Inflammatory macrophage treated with lipopolysaccharide for 4 hours (primary cell): ENCODE measurements at regions not wholly inside any gene's neighbourhood (a gene's known extent, or its start where the extent isn't known, plus 50 kb on each side); places are given as distances from the start of the nearest gene placed in this dataset.
A peak's percentile ranks its signal among the peaks of the same experiment; 100 is the strongest.

ENCODE experiments used
- DNase-seq: peaks from one replicate; pipeline ENCODE4 v3.0.0-alpha.2; 2020

- DNase-seq, result no peak
These were observed 202.1 kb downstream of the SEC23A start for GRCh38 chr14:38900887-38901286.

DNA sequence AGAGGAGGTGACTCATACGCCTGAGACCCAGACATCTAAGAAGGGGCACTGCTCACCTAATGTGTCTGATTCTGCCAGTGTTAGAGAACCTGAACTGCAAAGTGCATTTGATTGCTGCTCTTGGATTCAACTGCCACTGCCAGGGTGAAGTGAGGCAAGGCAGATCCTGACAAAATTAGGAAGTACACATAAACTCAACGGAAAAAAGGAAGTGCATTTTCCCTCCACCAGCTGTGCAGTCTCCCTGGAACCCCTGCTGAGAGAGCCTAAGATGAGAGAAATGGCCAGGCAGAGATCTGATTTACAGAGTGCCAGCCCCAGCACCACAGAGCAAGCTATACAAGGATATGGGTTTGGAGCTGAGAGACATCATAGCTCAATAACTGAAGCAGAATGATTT lies 215.3 kb downstream of the SEC23A start:
- no peak for DNase-seq

GRCh38 chr14:38884109-38884508 lies 218.9 kb downstream of the SEC23A start:
- DNase-seq, result no peak

DNA sequence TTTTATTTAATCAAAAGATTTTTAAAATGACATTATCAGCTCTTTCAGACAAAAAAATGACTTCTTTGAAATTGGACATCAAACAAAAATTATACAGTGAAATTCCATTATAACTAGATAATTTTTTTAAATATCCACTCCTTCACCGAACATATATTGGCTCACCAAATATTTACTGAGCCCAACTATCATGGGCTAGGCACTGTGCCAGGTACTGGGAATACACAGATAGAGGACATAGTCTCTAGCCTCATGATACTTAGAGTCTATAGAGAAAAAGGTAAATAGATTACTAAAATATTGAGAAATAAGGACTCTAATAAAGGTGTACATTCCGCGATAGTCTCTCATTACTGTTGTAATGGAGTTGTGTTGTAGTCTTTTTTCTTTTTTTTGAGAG lies 219.9 kb downstream of the SEC23A start:
- DNase-seq, result no peak

- no peak for DNase-seq
These were observed 220.5 kb downstream of the SEC23A start for GRCh38 chr14:38882533-38882932.

- DNase-seq, result peak; percentile 41
These were observed 222.2 kb downstream of the SEC23A start for GRCh38 chr14:38880643-38881524.

GRCh38 chr14:38877744-38878388 lies 225.2 kb downstream of the SEC23A start:
- DNase-seq, result no peak

GRCh38 chr14:38874721-38875120 lies 228.3 kb downstream of the SEC23A start:
- peak; percentile 19 for DNase-seq

GRCh38 chr14:38873941-38874612 lies 229.0 kb downstream of the SEC23A start:
- peak; percentile 63 for DNase-seq

- no peak for DNase-seq
These were observed 232.7 kb downstream of the SEC23A start for GRCh38 chr14:38870296-38870836.

GRCh38 chr14:38868399-38869290 lies 234.4 kb downstream of the SEC23A start:
- no peak for DNase-seq

DNA sequence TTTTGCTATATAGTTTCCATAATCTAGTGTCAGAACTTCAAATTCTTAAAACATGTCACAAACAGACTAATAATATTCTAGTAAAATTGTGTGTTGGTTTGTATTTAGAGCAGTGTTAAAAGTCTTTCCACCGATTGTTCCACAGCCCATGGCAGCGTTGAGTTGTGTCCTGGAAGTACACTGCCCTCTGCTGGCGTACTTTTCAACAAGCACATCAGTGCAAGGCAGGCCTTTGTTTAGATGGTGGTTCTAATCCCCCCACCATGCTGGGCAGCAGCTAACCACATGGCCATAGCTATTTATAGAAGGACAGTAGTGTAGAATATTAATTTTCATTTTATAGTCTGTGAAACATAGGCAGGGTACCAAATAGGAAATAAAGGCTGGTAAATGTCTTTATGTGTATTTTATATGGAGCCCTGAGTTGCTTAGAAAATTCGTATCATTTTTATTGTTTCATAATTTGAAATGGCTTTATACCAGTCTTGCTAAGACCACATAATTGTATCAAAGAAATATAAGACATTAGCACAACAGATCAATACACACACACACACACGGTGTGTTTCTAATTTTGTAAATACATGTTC lies 235.4 kb downstream of the SEC23A start:
- peak; percentile 61 for DNase-seq

- DNase-seq, result no peak
These were observed 236.6 kb downstream of the SEC23A start for GRCh38 chr14:38866461-38866860.

DNA sequence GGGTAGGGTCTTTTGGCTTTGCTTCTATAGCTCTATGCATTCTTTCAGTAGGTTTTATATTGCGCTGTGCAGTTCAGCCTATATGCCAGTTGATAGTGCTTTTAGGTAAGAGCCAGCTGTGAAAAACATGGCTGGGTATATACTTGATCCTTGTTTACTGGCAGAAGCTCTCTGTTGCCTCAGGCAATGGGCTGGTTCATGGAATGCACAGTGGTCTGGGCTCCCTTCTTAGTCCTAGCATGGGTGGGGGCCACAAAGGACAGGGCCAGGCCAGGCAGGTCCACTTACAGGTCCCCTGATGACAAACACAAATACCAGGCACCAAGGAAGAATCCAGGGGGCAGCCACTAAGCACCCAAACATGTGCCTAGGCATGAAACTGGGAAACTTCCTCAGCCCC lies 240.7 kb downstream of the SEC23A start:
- no peak for DNase-seq

DNA sequence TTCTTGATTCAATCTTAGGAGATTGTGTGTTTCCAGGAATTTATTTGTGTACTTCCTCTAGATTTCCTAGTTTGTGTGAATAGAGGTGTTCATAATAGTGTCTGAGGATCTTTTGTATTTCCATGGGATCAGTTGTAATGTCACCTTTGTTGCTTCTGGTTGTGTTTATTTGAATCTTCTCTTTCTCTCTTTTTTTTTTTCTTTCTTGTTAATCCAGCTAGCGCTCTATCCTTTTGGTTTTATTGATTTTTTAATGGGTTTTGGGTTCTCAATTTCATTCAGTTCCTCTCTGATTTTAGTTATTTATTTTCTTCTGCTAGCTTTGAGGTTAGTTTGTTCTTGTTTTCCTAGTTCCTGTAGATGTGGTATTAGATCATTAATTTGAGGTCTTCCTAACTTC lies 242.5 kb downstream of the SEC23A start:
- no peak for DNase-seq

DNA sequence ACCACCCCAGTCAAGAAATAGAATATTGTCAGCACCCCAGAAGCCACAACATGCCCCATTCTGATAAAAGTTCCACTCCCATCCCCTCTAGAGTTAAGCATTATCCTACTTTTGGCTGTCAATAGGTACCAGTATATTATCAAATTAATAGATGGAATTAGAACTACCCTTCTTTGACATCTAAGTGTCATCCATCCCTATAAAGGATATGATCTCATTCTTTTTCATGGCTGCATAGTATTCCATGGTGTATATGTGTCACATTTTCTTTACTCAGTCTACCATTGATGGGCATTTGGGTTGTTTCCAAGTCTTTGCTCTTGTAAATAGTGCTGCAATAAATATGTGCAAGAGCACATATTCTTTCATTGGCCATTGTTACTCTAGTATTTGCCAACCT lies 246.2 kb downstream of the SEC23A start:
- no peak for DNase-seq

DNA sequence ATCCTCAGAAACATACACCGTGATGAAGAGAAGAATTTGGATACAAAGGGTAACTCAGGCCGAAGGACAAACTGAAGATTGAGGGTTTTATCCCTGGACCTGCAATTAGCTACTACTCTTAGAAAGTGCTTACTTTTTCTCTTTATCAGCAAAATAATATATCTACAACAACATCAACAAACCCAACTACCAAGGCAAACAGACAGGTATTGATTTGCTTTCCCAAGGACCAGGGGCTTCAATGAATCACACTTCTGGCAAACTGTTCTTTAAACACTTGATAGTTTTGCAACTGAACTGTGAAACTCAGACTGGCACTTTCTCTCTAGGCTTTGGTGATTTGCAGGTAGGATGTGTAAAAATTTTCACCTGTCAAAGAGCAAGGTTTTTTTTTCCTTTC lies 247.5 kb downstream of the SEC23A start:
- DNase-seq, result no peak

DNA sequence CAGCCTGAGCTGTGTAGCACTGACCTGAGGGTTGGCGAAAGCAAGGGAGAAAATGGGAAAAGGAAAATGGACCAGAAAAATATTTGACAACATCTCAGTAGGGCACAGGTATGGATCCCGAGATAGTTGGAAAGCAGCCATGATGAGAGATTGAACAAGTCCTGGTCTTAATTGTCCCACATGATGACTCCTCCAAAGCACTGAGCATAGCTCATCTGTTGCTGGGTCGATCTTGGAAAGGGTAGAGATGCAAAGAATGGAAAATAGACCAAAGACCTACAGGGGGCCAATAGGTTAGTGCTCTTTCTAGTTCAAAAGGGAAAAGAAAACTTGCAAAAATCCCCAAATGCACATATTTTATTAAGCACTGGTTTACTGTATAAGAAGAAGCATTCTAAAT lies 251.9 kb downstream of the SEC23A start:
- DNase-seq, result no peak

DNA sequence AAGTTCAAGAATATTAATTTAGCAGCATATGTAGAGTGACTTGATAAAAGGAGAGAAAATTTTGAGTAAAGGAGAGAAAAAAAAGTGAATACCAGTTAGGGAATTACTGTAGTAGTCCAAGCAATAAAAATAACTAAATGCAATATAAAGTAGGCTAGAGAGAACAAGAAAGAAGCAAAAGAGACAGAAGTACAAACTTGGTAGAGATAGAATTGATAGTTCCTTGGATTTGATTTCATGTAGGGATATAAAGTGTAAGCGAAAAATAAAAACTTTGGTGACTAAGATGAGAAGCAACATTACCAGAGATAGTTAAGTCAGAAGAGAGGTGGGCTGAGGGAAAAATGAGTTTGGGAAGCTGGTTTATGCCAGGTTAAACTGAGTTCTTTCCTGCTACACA lies 252.4 kb downstream of the SEC23A start:
- DNase-seq, result no peak

DNA sequence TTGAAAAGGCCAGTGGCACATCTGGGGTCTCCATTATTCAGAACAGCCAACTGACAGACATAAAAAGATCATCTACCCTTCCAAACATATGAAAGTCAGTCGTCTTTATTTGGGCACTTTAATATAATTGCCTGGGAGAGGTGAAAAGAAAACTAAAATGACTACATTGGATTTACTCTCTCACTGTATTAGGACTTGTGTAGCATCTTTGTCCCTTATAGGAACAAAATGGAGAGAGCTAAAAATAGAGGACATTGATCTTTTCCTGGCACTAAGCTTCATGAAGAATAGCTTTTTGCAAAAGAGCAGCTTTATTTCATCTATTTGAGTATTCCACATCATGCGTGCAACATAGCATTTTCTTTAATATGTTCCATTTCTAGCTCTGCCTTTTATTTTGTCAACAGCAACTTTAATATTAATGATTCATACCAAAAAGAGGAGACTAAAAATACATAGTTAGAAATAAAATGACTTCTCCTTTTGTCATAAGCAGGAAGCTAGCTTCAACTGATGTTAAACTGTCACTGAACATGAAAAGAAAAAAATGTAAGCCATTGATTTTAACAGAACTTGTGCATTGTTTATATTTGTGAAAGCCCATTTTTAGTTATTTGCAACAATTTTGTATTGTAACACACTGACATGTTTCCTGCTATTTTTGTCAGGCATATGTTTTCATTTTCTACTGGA lies 254.6 kb downstream of the SEC23A start:
- no peak for DNase-seq

- DNase-seq, result no peak
These were observed 255.9 kb downstream of the SEC23A start for GRCh38 chr14:38847161-38847560.
